ENCODE measurements at regions not wholly inside any gene's neighbourhood (a gene's known extent, or its start where the extent isn't known, plus 50 kb on each side); places are given as distances from the start of the nearest gene placed in this dataset.

GRCh38 chr3:43885908-43886618 is 195.3 kb downstream of the ABHD5 start:
- no peaks in the 10 kb centered on the region for H3K9me2 ChIP-seq (replicated peaks; ENCODE audit: insufficient read depth)
- WGBS (ENCODE audit: low lambda C conversion rate, missing lambda C conversion rate), result 73% methylated on average over 3 of the region's 3 CpGs
- no peak overlapping the region for H2AFZ ChIP-seq
- H4K20me1 ChIP-seq (ENCODE audit: insufficient read depth, poor library complexity, severe bottlenecking), result no peaks in the 10 kb centered on the region
- no peak for DNase-seq (ENCODE audit: low spot score)
- H3K27me3 ChIP-seq, result no peaks in the 10 kb centered on the region
- H3K36me3 ChIP-seq (replicated peaks; ENCODE audit: insufficient read depth, low read depth), result no peaks in the 10 kb centered on the region
- H3K4me2 ChIP-seq, result no peak overlapping the region
- H3K4me3 ChIP-seq, result no peak overlapping the region
- H3K9me3 ChIP-seq (ENCODE audit: low read depth), result no peaks in the 10 kb centered on the region
- H3K79me2 ChIP-seq, result no peaks in the 10 kb centered on the region
- no peak overlapping the region for H3K27ac ChIP-seq
- H3K4me1 ChIP-seq (ENCODE audit: insufficient read depth), result peaks cover 8% of the 10 kb centered on the region
- TF ChIP-seq CTCF (IDR thresholded peaks at IDR 0.05; ENCODE audit: poor library complexity) (no peak), EZH2phosphoT487 (IDR thresholded peaks at IDR 0.05; ENCODE audit: low read depth, severe bottlenecking, unreplicated experiment) (no peak), EZH2 (IDR thresholded peaks at IDR 0.05; ENCODE audit: borderline replicate concordance) (no peak)

- WGBS (ENCODE audit: low lambda C conversion rate, missing lambda C conversion rate), result 65% methylated on average over 6 of the region's 6 CpGs
- no peaks in the 10 kb centered on the region for H3K9me3 ChIP-seq (ENCODE audit: low read depth)
- no peak overlapping the region for H2AFZ ChIP-seq
Observed at GRCh38 chr3:43892061-43892460, 201.3 kb downstream of the ABHD5 start.

GRCh38 chr3:43892526-43892925 is 201.8 kb downstream of the ABHD5 start:
- no peaks in the 10 kb centered on the region for H3K9me2 ChIP-seq (replicated peaks; ENCODE audit: insufficient read depth)
- H3K4me1 ChIP-seq (ENCODE audit: insufficient read depth), result no peaks in the 10 kb centered on the region
- H3K79me2 ChIP-seq, result no peaks in the 10 kb centered on the region
- no peaks in the 10 kb centered on the region for H3K27me3 ChIP-seq
- 50% methylated on average over 7 of the region's 7 CpGs for WGBS (ENCODE audit: low lambda C conversion rate, missing lambda C conversion rate)
- H3K9me3 ChIP-seq (ENCODE audit: low read depth), result no peaks in the 10 kb centered on the region
- H3K27ac ChIP-seq, result no peak overlapping the region
- H3K4me3 ChIP-seq, result no peak overlapping the region
- H2AFZ ChIP-seq, result no peak overlapping the region
- no peaks in the 10 kb centered on the region for H3K36me3 ChIP-seq (replicated peaks; ENCODE audit: insufficient read depth, low read depth)
- TF ChIP-seq EZH2phosphoT487 (IDR thresholded peaks at IDR 0.05; ENCODE audit: low read depth, severe bottlenecking, unreplicated experiment) (no peak), EZH2 (IDR thresholded peaks at IDR 0.05; ENCODE audit: borderline replicate concordance) (no peak), CTCF (IDR thresholded peaks at IDR 0.05; ENCODE audit: poor library complexity) (no peak)
- no peaks in the 10 kb centered on the region for H4K20me1 ChIP-seq (ENCODE audit: insufficient read depth, poor library complexity, severe bottlenecking)
- no peak for DNase-seq (ENCODE audit: low spot score)
- H3K4me2 ChIP-seq, result no peak overlapping the region

More at GRCh38 chr3:43892061-43892460, 201.3 kb downstream of the ABHD5 start:
- no peaks in the 10 kb centered on the region for H3K4me1 ChIP-seq (ENCODE audit: insufficient read depth)
- TF ChIP-seq EZH2phosphoT487 (IDR thresholded peaks at IDR 0.05; ENCODE audit: low read depth, severe bottlenecking, unreplicated experiment) (no peak), EZH2 (IDR thresholded peaks at IDR 0.05; ENCODE audit: borderline replicate concordance) (no peak)
- H3K27me3 ChIP-seq, result no peaks in the 10 kb centered on the region
- no peaks in the 10 kb centered on the region for H3K36me3 ChIP-seq (replicated peaks; ENCODE audit: insufficient read depth, low read depth)
- H3K79me2 ChIP-seq, result no peaks in the 10 kb centered on the region
- DNase-seq (ENCODE audit: low spot score), result no peak
- no peak overlapping the region for H3K27ac ChIP-seq
- H4K20me1 ChIP-seq (ENCODE audit: insufficient read depth, poor library complexity, severe bottlenecking), result no peaks in the 10 kb centered on the region
- no peak overlapping the region for H3K4me2 ChIP-seq
- no peak overlapping the region for H3K4me3 ChIP-seq
- H3K9me2 ChIP-seq (replicated peaks; ENCODE audit: insufficient read depth), result no peaks in the 10 kb centered on the region

GRCh38 chr3:43893727-43894126 is 203.0 kb downstream of the ABHD5 start:
- H2AFZ ChIP-seq, result peak overlapping the region; percentile 86
- DNase-seq (ENCODE audit: low spot score), result no peak
- peak overlapping the region; percentile 37 for H3K27ac ChIP-seq
- H3K4me3 ChIP-seq, result peak overlapping the region; percentile 17
- no peaks in the 10 kb centered on the region for H3K9me3 ChIP-seq (ENCODE audit: low read depth)
- no peaks in the 10 kb centered on the region for H3K9me2 ChIP-seq (replicated peaks; ENCODE audit: insufficient read depth)
- TF ChIP-seq EZH2phosphoT487 (IDR thresholded peaks at IDR 0.05; ENCODE audit: low read depth, severe bottlenecking, unreplicated experiment) (no peak), CTCF (IDR thresholded peaks at IDR 0.05; ENCODE audit: poor library complexity) (no peak), EZH2 (IDR thresholded peaks at IDR 0.05; ENCODE audit: borderline replicate concordance) (no peak)
- peak overlapping the region; percentile 89 for H3K4me2 ChIP-seq
- H4K20me1 ChIP-seq (ENCODE audit: insufficient read depth, poor library complexity, severe bottlenecking), result no peaks in the 10 kb centered on the region
- no peaks in the 10 kb centered on the region for H3K36me3 ChIP-seq (replicated peaks; ENCODE audit: insufficient read depth, low read depth)
- H3K79me2 ChIP-seq, result no peaks in the 10 kb centered on the region
- H3K4me1 ChIP-seq (ENCODE audit: insufficient read depth), result no peaks in the 10 kb centered on the region
- WGBS (ENCODE audit: low lambda C conversion rate, missing lambda C conversion rate), result 8% methylated on average over 14 of the region's 14 CpGs
- H3K27me3 ChIP-seq, result no peaks in the 10 kb centered on the region

Measured in hepatocyte (in vitro differentiated cells).